CD4-positive, alpha-beta T cell (primary cell): ENCODE measurements at regions not wholly inside any gene's neighbourhood (a gene's known extent, or its start where the extent isn't known, plus 50 kb on each side); places are given as distances from the start of the nearest gene placed in this dataset.

Source experiments
- ATAC-seq: fragments of 200-7000 bp; cut with Tn5 transposase; one replicate; pipeline ENCODE4 v1.10.0; 2022; ENCODE audit warnings: mild to moderate bottlenecking; ENCODE audit not compliant: poor library complexity
- CTCF ChIA-PET: fragments of 350-600 bp; sonication (Branson Sonifier 250); formaldehyde crosslinking; loops from one replicate; lab custom pipeline; 2021; ENCODE audit warnings: antibody characterized with exemption, inconsistent platforms; lab: Charles Lee
- POLR2A ChIA-PET: fragments of 350-600 bp; sonication (Branson Sonifier 250); formaldehyde crosslinking; loops from one replicate; lab custom pipeline; 2021; ENCODE audit warnings: antibody characterized with exemption, inconsistent platforms; lab: Charles Lee
- DNase-seq, 14 experiments: peaks; one replicate each; pipeline ENCODE4 v3.0.0-alpha.2; 2013 to 2020; ENCODE audit warnings: mixed read lengths in 2 of 14
- H3K27ac ChIP-seq, 2 donors: one replicate each; pipeline versions ENCODE4 v1.5.1 to v1.7.0; 2013; ENCODE audit warnings: low read length in 2 of 2, low read depth in 1 of 2, mild to moderate bottlenecking in 1 of 2
- H3K27me3 ChIP-seq, 2 experiments: 1 replicate in 1 of 2; 2 replicates in 1 of 2; pipeline versions ENCODE4 v1.6.1 to v1.7.0; 2013; ENCODE audit warnings: low read length in 2 of 2, control low read depth in 1 of 2, mild to moderate bottlenecking in 1 of 2, moderate library complexity in 1 of 2; ENCODE audit not compliant: insufficient read depth in 2 of 2, control insufficient read depth in 1 of 2
- H3K36me3 ChIP-seq: one replicate; pipeline ENCODE4 v1.6.1; 2013; ENCODE audit warnings: low read length, control low read depth; ENCODE audit not compliant: insufficient read depth
- H3K4me1 ChIP-seq: one replicate; pipeline ENCODE4 v1.6.1; 2013; ENCODE audit warnings: low read length, control low read depth; ENCODE audit not compliant: insufficient read depth
- H3K4me3 ChIP-seq: one replicate; pipeline ENCODE4 v1.5.1; 2013; ENCODE audit warnings: mild to moderate bottlenecking, low read length, moderate library complexity
- H3K9me3 ChIP-seq, 2 experiments: 1 replicate in 1 of 2; 2 replicates in 1 of 2; pipeline versions ENCODE4 v1.6.1 to v1.7.0; 2013; ENCODE audit warnings: low read length in 2 of 2, mild to moderate bottlenecking in 2 of 2, control low read depth in 1 of 2, moderate library complexity in 1 of 2; ENCODE audit not compliant: control insufficient read depth in 1 of 2, insufficient read depth in 1 of 2
- H3K27ac Mint-ChIP-seq: one replicate; pipeline ENCODE4 v1.8.0; 2020; ENCODE audit warnings: mixed read lengths
- H3K27me3 Mint-ChIP-seq: one replicate; pipeline ENCODE4 v1.8.0; 2021; ENCODE audit warnings: mixed read lengths
- H3K36me3 Mint-ChIP-seq: one replicate; pipeline ENCODE4 v1.8.0; 2021; ENCODE audit warnings: low read depth, mixed read lengths
- H3K4me1 Mint-ChIP-seq: one replicate; pipeline ENCODE4 v1.8.0; 2021; ENCODE audit warnings: low read depth, mixed read lengths
- H3K4me3 Mint-ChIP-seq: one replicate; pipeline ENCODE4 v1.8.0; 2020; ENCODE audit warnings: mild to moderate bottlenecking, mixed read lengths
- H3K9me3 Mint-ChIP-seq: one replicate; pipeline ENCODE4 v1.8.0; 2020; ENCODE audit warnings: mixed read lengths
- CTCF ChIP-seq: fragments of 200-600 bp; IDR thresholded peaks from one replicate; pipeline ENCODE4 v1.8.0; 2022; ENCODE audit warnings: antibody characterized with exemption, mild to moderate bottlenecking
- intact Hi-C, 2 experiments: fragments of 100-400 bp; cut with DNase I in 1 of 2; cut with micrococcal nuclease in 1 of 2; formaldehyde crosslinking; loops; one replicate each; pipeline versions ENCODE4 v1.15.1 to v1.9.0; 2023 to 2025; cut with DNase I, micrococcal nuclease

GRCh38 chr3:147141516-147142288, 264.6 kb downstream of the ZIC4 start:
- CTCF ChIA-PET = no interaction called here
- H3K36me3 Mint-ChIP-seq = no peaks in the 10 kb centered on the region
- no peak overlapping the region for H3K27ac Mint-ChIP-seq
- Histone ChIP-seq H3K27ac (no peak overlapping the region), H3K27me3 (no peaks in the 10 kb centered on the region), H3K36me3 (no peaks in the 10 kb centered on the region), H3K9me3 (no peaks in the 10 kb centered on the region), H3K4me1 (no peaks in the 10 kb centered on the region), H3K4me3 (no peak overlapping the region)
- no peak for DNase-seq
- H3K4me3 Mint-ChIP-seq = no peak overlapping the region
- intact Hi-C loops = no loop called here
- no peak for TF ChIP-seq CTCF
- no peak for ATAC-seq
- POLR2A ChIA-PET = no interaction called here
- H3K4me1 Mint-ChIP-seq = no peaks in the 10 kb centered on the region
- H3K27me3 Mint-ChIP-seq = no peaks in the 10 kb centered on the region
- H3K9me3 Mint-ChIP-seq = peaks cover 2% of the 10 kb centered on the region

DNA sequence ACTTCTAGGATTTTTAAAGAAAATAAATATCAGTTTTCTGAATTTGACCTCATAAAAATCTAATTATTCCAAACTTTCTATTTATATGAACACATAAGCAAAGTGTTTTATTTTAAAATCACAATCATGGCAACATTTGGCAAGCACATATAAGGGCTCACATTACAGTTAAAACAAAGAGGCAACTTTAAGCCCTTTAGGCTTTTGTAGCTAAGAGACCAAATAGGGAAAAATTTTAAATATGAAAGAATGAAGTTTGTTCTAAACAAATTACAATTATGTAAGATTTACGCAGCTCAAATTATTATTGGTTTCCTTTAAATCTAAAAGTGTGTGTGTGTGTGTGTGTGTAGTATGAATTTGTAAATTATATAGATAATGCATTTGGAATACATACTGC, 267.0 kb downstream of the ZIC4 start:
- H3K4me1 Mint-ChIP-seq = no peaks in the 10 kb centered on the region
- no peak overlapping the region for H3K4me3 Mint-ChIP-seq
- intact Hi-C loops = no loop called here
- H3K27ac Mint-ChIP-seq = no peak overlapping the region
- Histone ChIP-seq H3K36me3 (no peaks in the 10 kb centered on the region), H3K9me3 (peaks cover 0 to 6% of the 10 kb centered on the region in 2 experiments), H3K27me3 (no peaks in the 10 kb centered on the region), H3K4me3 (no peak overlapping the region), H3K4me1 (no peaks in the 10 kb centered on the region), H3K27ac (no peak overlapping the region)
- DNase-seq = no peak
- TF ChIP-seq CTCF = no peak
- no peaks in the 10 kb centered on the region for H3K27me3 Mint-ChIP-seq
- H3K9me3 Mint-ChIP-seq = peaks cover 6% of the 10 kb centered on the region
- H3K36me3 Mint-ChIP-seq = no peaks in the 10 kb centered on the region
- no peak for ATAC-seq
- CTCF ChIA-PET = no interaction called here
- POLR2A ChIA-PET = no interaction called here

- H3K9me3 ChIP-seq = peaks cover 3 to 14% of the 10 kb centered on the region in 2 experiments
- no peaks in the 10 kb centered on the region for H3K4me1 Mint-ChIP-seq
- no peak overlapping the region for H3K27ac Mint-ChIP-seq
- POLR2A ChIA-PET = no interaction called here
- no peaks in the 10 kb centered on the region for H3K27me3 Mint-ChIP-seq
- no peaks in the 10 kb centered on the region for H3K36me3 ChIP-seq
- H3K36me3 Mint-ChIP-seq = no peaks in the 10 kb centered on the region
- H3K4me3 Mint-ChIP-seq = no peak overlapping the region
- peaks cover 18% of the 10 kb centered on the region for H3K9me3 Mint-ChIP-seq
- no peak overlapping the region for H3K4me3 ChIP-seq
- intact Hi-C loops = no loop called here
- TF ChIP-seq CTCF = no peak
- CTCF ChIA-PET = no interaction called here
- H3K27me3 ChIP-seq = no peaks in the 10 kb centered on the region
- DNase-seq (no peak), ATAC-seq (no peak)
- H3K27ac ChIP-seq = no peak overlapping the region
- no peaks in the 10 kb centered on the region for H3K4me1 ChIP-seq
Measured at GRCh38 chr3:147132168-147132567, 274.2 kb downstream of the ZIC4 start.
